Myocyte (in vitro differentiated cells): ENCODE measurements at regions not wholly inside any gene's neighbourhood (a gene's known extent, or its start where the extent isn't known, plus 50 kb on each side); places are given as distances from the start of the nearest gene placed in this dataset.

Source experiments
- DNase-seq: peaks from one replicate; pipeline ENCODE4 v3.0.0-alpha.2; 2012; ENCODE audit warnings: low read depth

GRCh38 chr5:4374866-4375265 lies 765.3 kb upstream of the ADAMTS16 start:
- no peak for DNase-seq

- DNase-seq, result no peak
These were observed 764.5 kb upstream of the ADAMTS16 start for GRCh38 chr5:4375640-4376039.

- DNase-seq, result no peak
These were observed 757.0 kb upstream of the ADAMTS16 start for GRCh38 chr5:4383102-4383501.

GRCh38 chr5:4383518-4384198 lies 756.5 kb upstream of the ADAMTS16 start:
- no peak for DNase-seq

GRCh38 chr5:4384649-4385048 lies 755.5 kb upstream of the ADAMTS16 start:
- DNase-seq, result no peak

- DNase-seq, result no peak
These were observed 754.0 kb upstream of the ADAMTS16 start for GRCh38 chr5:4386152-4386551.

GRCh38 chr5:4387290-4387689 lies 752.8 kb upstream of the ADAMTS16 start:
- no peak for DNase-seq

GRCh38 chr5:4395752-4396151 lies 744.4 kb upstream of the ADAMTS16 start:
- no peak for DNase-seq

- DNase-seq, result no peak
These were observed 734.4 kb upstream of the ADAMTS16 start for GRCh38 chr5:4405614-4406219.

- DNase-seq, result no peak
These were observed 730.0 kb upstream of the ADAMTS16 start for GRCh38 chr5:4410151-4410550.

- no peak for DNase-seq
These were observed 728.5 kb upstream of the ADAMTS16 start for GRCh38 chr5:4411664-4412063.

- no peak for DNase-seq
These were observed 726.1 kb upstream of the ADAMTS16 start for GRCh38 chr5:4413996-4414395.

GRCh38 chr5:4418084-4418483 lies 722.0 kb upstream of the ADAMTS16 start:
- no peak for DNase-seq

GRCh38 chr5:4419281-4419680 lies 720.8 kb upstream of the ADAMTS16 start:
- DNase-seq, result no peak

GRCh38 chr5:4420177-4420576 lies 720.0 kb upstream of the ADAMTS16 start:
- DNase-seq, result no peak

GRCh38 chr5:4420681-4421080 lies 719.4 kb upstream of the ADAMTS16 start:
- no peak for DNase-seq

GRCh38 chr5:4422247-4422646 lies 717.9 kb upstream of the ADAMTS16 start:
- no peak for DNase-seq

GRCh38 chr5:4424895-4425294 lies 715.2 kb upstream of the ADAMTS16 start:
- no peak for DNase-seq

- DNase-seq, result no peak
These were observed 699.6 kb upstream of the ADAMTS16 start for GRCh38 chr5:4440536-4440935.

- no peak for DNase-seq
These were observed 697.9 kb upstream of the ADAMTS16 start for GRCh38 chr5:4442221-4442620.

- DNase-seq, result no peak
These were observed 692.5 kb upstream of the ADAMTS16 start for GRCh38 chr5:4447657-4448056.

GRCh38 chr5:4453655-4454054 lies 686.5 kb upstream of the ADAMTS16 start:
- no peak for DNase-seq

GRCh38 chr5:4479426-4479825 lies 660.7 kb upstream of the ADAMTS16 start:
- no peak for DNase-seq
